NAMALWA (cell line): ENCODE measurements at regions not wholly inside any gene's neighbourhood (a gene's known extent, or its start where the extent isn't known, plus 50 kb on each side); places are given as distances from the start of the nearest gene placed in this dataset.
"Not testable (repeated sequence)": the region's sequence is repeated elsewhere in the genome, so short reads cannot be mapped to it uniquely, and the experiment has no call there.

Experiments
- DNase-seq: peaks from one replicate; pipeline ENCODE4 v3.0.0-alpha.2; 2015; ENCODE audit warnings: low spot score

DNA sequence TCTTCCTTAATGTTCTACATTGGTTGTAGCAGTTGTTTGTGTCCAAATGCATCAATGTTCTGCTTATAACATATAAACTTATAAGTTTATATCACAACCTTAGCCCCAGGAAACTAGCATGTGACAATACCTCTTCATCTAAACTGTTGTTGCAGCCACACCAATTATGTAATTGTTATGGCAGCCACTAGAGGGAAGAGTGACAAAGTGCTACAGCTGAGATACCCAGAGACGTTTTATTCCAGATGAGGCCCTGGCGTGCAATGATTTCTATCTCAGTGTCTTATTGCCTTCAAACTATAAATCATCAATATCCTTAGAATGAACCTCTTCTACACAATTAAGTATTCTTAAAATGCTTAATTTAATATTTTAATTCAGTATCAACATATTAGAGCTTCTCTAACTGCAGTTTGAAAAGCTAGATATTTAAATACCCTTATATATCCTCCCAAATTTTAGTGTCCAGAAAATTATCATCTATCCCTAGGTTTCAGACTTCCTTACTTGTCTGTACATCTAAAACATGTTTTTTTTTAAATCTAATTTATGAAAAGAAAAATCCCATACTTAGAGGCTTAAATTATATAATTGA, 171.6 kb downstream of the PCDH10 start:
- peak; percentile 70 for DNase-seq

DNA sequence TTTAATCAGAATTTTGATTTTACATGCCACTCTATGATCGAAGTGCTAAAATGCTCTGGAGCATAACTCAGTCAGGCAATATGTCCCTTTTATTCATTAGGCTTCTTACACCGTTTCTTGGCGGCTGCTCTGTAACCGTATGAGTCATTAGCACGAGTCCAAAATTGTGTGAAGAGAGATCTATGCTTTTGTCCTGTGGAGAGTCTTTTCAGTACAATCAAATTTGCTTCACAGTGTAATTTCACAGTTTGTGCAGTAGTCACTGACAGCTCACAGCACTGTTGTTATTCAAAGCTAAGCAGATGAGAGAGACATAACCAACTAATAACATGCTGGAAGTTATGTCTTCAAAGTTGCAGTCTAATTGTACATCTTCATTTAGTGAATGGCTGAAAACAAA, 167.8 kb downstream of the PCDH10 start:
- no peak for DNase-seq

DNA sequence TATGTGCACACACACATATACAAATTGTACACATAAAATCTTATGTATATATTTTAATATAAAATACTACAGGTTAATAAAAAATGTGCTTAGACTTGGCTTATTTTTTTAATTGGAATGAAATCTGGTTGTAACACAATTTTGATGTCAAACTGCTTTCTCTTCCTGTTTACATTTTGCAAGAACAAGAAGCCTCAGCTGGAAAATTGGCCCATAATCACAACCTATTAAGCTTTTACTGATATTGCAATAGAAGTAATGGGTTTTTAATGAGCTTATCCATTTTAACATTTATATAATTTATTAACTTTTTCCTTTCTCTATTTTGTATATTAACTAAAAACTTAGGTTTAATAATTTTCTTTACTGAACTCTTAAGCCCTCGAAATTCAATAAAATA, 165.9 kb downstream of the PCDH10 start:
- DNase-seq = no peak

DNA sequence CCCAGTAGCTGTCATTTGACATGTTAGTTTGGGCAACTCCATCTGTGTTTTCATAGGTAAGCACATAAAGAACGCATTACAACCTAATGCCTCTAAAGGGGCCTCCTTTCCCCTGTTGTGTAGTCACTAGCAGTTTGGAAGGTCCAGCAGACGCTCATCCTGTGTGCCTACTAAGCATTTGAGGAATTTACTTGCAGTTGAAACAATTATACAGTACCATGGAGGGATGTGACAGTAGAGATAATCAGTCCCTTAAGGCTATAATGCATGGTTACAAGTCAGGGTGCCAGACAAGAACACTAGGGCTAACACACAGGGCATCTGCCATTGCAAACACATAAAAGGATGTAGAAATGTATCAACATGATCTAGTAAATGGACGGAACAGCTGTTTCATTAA, 138.3 kb downstream of the PCDH10 start:
- no peak for DNase-seq

DNA sequence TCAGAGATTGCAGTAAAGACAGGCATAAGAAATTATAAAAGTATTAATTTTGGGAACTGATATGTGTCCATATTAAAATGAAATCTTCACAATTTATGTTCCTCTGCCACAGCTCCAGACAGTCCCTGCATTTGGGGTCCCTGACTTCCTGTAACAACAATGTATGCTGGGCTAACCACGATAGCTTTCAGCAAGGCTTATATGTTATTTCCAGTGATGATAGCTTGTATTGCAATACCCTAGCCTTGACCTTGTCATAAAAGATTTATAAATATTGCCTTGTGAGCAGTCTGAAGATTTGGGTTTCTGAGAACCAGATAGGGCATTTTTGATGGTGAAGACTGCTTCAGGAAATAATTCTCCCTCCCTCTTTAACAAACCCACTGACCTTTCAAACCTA, 129.5 kb downstream of the PCDH10 start:
- DNase-seq = no peak

DNA sequence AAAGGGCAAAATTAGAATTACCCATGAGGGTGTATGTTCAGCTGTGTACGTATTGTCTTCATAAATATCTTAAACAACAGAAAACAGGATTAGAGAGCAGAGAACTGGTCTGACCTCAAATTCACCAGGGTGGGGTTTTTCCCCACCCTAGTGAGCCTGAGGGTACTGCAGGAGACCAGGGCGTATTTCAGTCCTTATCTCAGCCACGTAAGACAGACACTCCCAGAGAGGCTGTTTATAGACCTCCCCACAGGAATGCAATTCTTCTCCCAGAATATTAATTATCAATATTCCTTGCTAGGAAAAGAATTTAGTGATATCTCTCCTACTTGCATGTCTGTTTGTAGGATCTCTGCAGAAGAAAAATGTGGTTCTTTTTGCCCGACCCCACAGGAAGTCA, 128.8 kb downstream of the PCDH10 start:
- not testable (repeated sequence) for DNase-seq

DNA sequence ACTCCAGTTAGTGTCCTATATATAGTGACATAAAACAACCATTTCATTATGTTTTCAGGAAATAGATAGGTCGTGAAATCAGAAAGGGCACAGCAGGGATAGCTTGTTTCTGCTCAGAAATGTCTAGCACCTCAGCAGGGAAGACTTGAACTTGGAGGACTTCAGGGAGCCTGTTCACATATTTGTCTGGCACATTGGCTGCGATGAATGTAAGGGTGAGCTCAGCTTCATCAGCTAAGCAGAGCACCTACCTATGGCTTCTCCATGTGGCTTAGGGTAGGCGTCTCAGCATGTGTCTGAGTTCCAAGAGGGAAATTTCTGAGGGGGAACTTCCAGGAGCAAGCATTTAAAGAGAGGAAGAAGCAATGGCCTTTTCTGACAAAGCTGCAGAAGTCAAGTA, 126.2 kb downstream of the PCDH10 start:
- no peak for DNase-seq

DNA sequence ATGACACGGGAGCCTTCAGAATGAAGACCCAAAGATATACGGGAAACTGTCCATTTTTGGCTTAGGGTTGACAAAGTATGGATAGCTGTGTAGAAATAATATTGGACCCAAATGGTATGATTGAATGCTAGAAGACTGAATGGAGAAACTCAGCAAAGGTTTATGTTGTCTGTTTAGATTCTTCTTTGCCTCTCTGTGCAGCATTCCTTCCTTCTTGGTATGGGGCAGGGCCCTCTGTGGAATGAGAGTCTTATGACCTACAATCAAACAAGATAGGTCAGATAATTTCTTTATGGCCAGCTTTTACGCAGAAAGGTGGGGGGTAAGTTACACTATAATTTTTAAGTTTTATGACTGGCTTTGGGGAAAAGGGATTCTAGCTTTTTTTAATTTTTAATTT, 124.3 kb downstream of the PCDH10 start:
- no peak for DNase-seq

GRCh38 chr4:133270021-133270570, 121.0 kb downstream of the PCDH10 start:
- DNase-seq = peak; percentile 4

- DNase-seq = no peak
Measured at GRCh38 chr4:133268205-133268604, 119.1 kb downstream of the PCDH10 start.

DNA sequence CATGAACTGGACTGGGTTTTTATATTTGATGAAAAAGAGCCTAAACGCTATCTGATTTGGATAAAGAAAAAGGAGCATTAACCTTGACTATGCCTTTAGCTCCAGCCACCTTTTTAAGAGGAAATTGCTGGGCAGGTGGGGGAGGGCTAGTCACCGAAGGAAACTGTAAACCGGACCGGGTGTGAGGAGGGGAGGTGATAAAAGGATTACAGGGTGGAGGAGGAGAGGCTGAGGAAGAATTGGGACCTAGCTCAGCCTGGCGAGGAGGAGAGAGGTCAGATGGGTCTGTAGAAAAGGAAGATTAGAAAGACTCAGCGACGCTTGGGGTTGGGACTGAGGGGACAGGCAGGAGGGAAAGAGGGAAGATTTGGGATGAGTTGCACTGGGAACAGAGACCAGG, 118.4 kb downstream of the PCDH10 start:
- not testable (repeated sequence) for DNase-seq

DNA sequence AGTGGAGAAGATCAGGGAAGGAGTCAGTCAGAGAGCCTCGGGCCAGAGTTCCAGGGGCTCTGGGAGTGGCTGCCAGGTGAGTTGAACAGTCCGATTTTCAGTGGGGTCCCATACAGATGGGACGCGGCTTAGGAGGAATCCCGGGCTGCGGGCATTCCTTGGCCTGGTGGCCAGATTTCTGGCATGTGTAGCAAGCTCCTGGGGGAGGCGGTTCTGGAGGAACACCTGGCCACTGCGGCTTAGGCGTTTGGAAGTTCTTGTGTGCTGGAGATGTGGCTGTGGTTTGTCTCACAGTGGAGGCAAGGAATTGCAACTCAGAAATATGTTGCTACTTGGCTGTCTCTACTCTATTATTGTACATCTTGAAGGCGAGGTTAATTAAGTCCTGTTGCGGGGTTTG, 117.9 kb downstream of the PCDH10 start:
- not testable (repeated sequence) for DNase-seq

GRCh38 chr4:133264251-133264650, 115.2 kb downstream of the PCDH10 start:
- not testable (repeated sequence) for DNase-seq

DNA sequence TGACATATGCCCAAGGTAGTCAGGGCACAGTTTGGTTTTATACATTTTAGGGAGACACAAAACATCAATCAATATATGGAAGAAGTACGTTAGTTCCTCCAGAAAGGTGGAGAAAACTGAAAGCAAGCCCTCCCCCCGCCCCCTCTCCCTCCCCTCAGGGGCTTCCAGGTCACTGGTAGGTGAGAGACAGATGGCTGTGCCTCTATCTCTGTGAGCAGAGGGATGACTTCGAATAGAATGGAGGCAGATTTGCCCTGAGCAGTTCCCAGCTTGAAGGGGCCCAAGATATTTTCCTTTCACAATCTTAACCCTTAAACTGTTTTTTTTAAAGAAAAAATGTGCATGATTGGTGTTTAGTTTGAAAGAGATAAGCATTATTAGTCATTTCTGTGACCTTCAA, 114.0 kb downstream of the PCDH10 start:
- DNase-seq = no peak

GRCh38 chr4:133247861-133248260, 98.8 kb downstream of the PCDH10 start:
- no peak for DNase-seq

DNA sequence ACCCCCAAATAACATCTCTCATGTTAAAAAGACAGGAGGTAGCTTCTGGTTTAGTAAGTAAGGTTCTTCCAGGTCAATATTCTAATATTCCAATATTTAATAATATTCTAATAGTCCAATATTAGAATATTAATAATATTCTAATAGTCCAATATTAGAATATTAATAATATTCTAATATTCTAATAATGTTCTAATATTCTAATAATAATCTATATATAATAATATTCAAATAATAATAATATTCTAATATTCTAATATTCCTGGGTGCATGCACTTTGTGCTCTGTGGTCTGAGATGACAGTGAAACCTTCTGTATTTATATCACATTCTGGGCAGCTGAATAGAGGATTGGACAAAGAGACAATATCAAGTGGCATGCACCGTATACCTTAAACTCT, 96.1 kb downstream of the PCDH10 start:
- no peak for DNase-seq
